HG03135 (cell line): ENCODE measurements at regions not wholly inside any gene's neighbourhood (a gene's known extent, or its start where the extent isn't known, plus 50 kb on each side); places are given as distances from the start of the nearest gene placed in this dataset.
A peak's percentile ranks its signal among the peaks of the same experiment; 100 is the strongest.

Experiments used
- ATAC-seq: cut with Tn5 transposase; IDR thresholded peaks from one replicate; pipeline ENCODE4 v1.9.1; 2021; ENCODE audit warnings: mild to moderate bottlenecking, moderate library complexity; ENCODE audit not compliant: unreplicated experiment

GRCh38 chr6:154596701-154597100, 86.2 kb upstream of the CNKSR3 start:
- ATAC-seq = no peak

- no peak for ATAC-seq
Observed at GRCh38 chr6:154598399-154598798, 87.9 kb upstream of the CNKSR3 start.

GRCh38 chr6:154602296-154602695, 91.8 kb upstream of the CNKSR3 start:
- ATAC-seq = no peak

GRCh38 chr6:154602708-154603107, 92.2 kb upstream of the CNKSR3 start:
- no peak for ATAC-seq

- no peak for ATAC-seq
Observed at GRCh38 chr6:154604119-154604518, 93.6 kb upstream of the CNKSR3 start.

- ATAC-seq = peak; percentile 46
Observed at GRCh38 chr6:154605178-154605881, 94.8 kb upstream of the CNKSR3 start.

GRCh38 chr6:154605882-154606370, 95.4 kb upstream of the CNKSR3 start:
- ATAC-seq = no peak

- ATAC-seq = peak; percentile 67
Observed at GRCh38 chr6:154606457-154606856, 96.0 kb upstream of the CNKSR3 start.

GRCh38 chr6:154606860-154607259, 96.4 kb upstream of the CNKSR3 start:
- peak; percentile 4 for ATAC-seq

GRCh38 chr6:154611241-154611640, 100.8 kb upstream of the CNKSR3 start:
- no peak for ATAC-seq

GRCh38 chr6:154611847-154612246, 101.4 kb upstream of the CNKSR3 start:
- ATAC-seq = no peak

- no peak for ATAC-seq
Observed at GRCh38 chr6:154613137-154613676, 102.7 kb upstream of the CNKSR3 start.

- no peak for ATAC-seq
Observed at GRCh38 chr6:154614101-154614500, 103.6 kb upstream of the CNKSR3 start.

GRCh38 chr6:154614641-154615040, 104.2 kb upstream of the CNKSR3 start:
- no peak for ATAC-seq

GRCh38 chr6:154615483-154616025, 105.1 kb upstream of the CNKSR3 start:
- no peak for ATAC-seq

- ATAC-seq = no peak
Observed at GRCh38 chr6:154617175-154617574, 106.7 kb upstream of the CNKSR3 start.

- no peak for ATAC-seq
Observed at GRCh38 chr6:154619146-154619545, 108.7 kb upstream of the CNKSR3 start.

- ATAC-seq = no peak
Observed at GRCh38 chr6:154621686-154622085, 111.2 kb upstream of the CNKSR3 start.

GRCh38 chr6:154622618-154623336, 110.4 kb upstream of the SCAF8 start:
- no peak for ATAC-seq

GRCh38 chr6:154623391-154623790, 109.8 kb upstream of the SCAF8 start:
- ATAC-seq = no peak

GRCh38 chr6:154624038-154624599, 109.1 kb upstream of the SCAF8 start:
- ATAC-seq = no peak
